WTC11 (cell line): ENCODE measurements at regions not wholly inside any gene's neighbourhood (a gene's known extent, or its start where the extent isn't known, plus 50 kb on each side); places are given as distances from the start of the nearest gene placed in this dataset.

Experiments
- ELF4 ChIP-seq: sonication (generic); formaldehyde crosslinking; IDR thresholded peaks from 2 replicates; pipeline ENCODE4 v1.8.1; 2022; ENCODE audit warnings: low read depth, mild to moderate bottlenecking, moderate library complexity, missing genetic modification reagents
- FOXP1 ChIP-seq: sonication (generic); formaldehyde crosslinking; IDR thresholded peaks from 2 replicates; pipeline ENCODE4 v1.8.0; 2022; ENCODE audit warnings: missing genetic modification reagents, mild to moderate bottlenecking, moderate library complexity, borderline replicate concordance
- HMGA2 ChIP-seq: fragments of 250-450 bp; sonication (Bioruptor Pico); IDR thresholded peaks from 2 replicates; pipeline ENCODE4 v1.4.0; 2021; ENCODE audit warnings: mild to moderate bottlenecking, moderate library complexity
- TF ChIP-seq, protein P1 (sequence below): sonication (generic); formaldehyde crosslinking; conservative IDR thresholded peaks from 2 replicates; pipeline ENCODE4 v1.8.1; 2022; ENCODE audit warnings: mild to moderate bottlenecking, missing genetic modification reagents
- TF ChIP-seq, protein P2 (sequence below): fragments of 200-600 bp; IDR thresholded peaks from 2 replicates; pipeline ENCODE4 v1.8.0; 2022; ENCODE audit warnings: antibody characterized with exemption
- TF ChIP-seq, protein P3 (sequence below): sonication (generic); formaldehyde crosslinking; conservative IDR thresholded peaks from 2 replicates; pipeline ENCODE4 v1.8.1; 2023; ENCODE audit warnings: mild to moderate bottlenecking, low read depth, missing genetic modification reagents, moderate library complexity
- TF ChIP-seq, protein P4 (sequence below): sonication (generic); formaldehyde crosslinking; IDR thresholded peaks from 2 replicates; pipeline ENCODE4 v1.8.1; 2022; ENCODE audit warnings: missing genetic modification reagents, borderline replicate concordance

DNA sequence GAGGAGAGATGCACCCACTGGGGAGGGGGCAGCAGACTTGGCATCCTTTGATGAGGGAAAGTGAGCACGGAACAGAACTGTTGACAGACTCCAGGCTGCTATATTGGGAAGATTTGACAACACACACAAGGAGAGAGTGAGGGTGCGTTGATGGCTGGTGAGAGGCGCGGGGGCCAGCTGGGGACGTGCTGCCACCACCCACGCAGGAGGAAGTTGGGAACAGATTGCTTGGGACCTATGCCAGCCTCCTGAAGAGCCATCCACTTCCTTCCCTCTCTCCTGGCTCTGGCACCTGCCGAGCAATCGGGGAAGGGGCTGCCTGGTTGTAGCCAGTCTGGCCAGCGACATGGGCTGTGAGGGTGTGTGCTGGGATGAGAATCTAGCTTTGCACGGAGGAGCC, 223.7 kb upstream of the CSF3R start:
- TF ChIP-seq, protein P1, sequence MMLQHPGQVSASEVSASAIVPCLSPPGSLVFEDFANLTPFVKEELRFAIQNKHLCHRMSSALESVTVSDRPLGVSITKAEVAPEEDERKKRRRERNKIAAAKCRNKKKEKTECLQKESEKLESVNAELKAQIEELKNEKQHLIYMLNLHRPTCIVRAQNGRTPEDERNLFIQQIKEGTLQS (CRISPR knock-in tag), result no peak
- TF ChIP-seq, protein P2, sequence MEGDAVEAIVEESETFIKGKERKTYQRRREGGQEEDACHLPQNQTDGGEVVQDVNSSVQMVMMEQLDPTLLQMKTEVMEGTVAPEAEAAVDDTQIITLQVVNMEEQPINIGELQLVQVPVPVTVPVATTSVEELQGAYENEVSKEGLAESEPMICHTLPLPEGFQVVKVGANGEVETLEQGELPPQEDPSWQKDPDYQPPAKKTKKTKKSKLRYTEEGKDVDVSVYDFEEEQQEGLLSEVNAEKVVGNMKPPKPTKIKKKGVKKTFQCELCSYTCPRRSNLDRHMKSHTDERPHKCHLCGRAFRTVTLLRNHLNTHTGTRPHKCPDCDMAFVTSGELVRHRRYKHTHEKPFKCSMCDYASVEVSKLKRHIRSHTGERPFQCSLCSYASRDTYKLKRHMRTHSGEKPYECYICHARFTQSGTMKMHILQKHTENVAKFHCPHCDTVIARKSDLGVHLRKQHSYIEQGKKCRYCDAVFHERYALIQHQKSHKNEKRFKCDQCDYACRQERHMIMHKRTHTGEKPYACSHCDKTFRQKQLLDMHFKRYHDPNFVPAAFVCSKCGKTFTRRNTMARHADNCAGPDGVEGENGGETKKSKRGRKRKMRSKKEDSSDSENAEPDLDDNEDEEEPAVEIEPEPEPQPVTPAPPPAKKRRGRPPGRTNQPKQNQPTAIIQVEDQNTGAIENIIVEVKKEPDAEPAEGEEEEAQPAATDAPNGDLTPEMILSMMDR, result no peak
- TF ChIP-seq, protein P3, sequence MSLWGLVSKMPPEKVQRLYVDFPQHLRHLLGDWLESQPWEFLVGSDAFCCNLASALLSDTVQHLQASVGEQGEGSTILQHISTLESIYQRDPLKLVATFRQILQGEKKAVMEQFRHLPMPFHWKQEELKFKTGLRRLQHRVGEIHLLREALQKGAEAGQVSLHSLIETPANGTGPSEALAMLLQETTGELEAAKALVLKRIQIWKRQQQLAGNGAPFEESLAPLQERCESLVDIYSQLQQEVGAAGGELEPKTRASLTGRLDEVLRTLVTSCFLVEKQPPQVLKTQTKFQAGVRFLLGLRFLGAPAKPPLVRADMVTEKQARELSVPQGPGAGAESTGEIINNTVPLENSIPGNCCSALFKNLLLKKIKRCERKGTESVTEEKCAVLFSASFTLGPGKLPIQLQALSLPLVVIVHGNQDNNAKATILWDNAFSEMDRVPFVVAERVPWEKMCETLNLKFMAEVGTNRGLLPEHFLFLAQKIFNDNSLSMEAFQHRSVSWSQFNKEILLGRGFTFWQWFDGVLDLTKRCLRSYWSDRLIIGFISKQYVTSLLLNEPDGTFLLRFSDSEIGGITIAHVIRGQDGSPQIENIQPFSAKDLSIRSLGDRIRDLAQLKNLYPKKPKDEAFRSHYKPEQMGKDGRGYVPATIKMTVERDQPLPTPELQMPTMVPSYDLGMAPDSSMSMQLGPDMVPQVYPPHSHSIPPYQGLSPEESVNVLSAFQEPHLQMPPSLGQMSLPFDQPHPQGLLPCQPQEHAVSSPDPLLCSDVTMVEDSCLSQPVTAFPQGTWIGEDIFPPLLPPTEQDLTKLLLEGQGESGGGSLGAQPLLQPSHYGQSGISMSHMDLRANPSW (CRISPR knock-in tag), result no peak
- TF ChIP-seq ELF4 (CRISPR knock-in tag) (no peak), HMGA2 (CRISPR knock-in tag) (no peak), FOXP1 (CRISPR knock-in tag) (no peak)
- TF ChIP-seq, protein P4, sequence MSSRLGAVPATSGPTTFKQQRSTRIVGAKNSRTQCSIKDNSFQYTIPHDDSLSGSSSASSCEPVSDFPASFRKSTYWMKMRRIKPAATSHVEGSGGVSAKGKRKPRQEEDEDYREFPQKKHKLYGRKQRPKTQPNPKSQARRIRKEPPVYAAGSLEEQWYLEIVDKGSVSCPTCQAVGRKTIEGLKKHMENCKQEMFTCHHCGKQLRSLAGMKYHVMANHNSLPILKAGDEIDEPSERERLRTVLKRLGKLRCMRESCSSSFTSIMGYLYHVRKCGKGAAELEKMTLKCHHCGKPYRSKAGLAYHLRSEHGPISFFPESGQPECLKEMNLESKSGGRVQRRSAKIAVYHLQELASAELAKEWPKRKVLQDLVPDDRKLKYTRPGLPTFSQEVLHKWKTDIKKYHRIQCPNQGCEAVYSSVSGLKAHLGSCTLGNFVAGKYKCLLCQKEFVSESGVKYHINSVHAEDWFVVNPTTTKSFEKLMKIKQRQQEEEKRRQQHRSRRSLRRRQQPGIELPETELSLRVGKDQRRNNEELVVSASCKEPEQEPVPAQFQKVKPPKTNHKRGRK, result no peak
